GM21576 (cell line): ENCODE measurements at regions not wholly inside any gene's neighbourhood (a gene's known extent, or its start where the extent isn't known, plus 50 kb on each side); places are given as distances from the start of the nearest gene placed in this dataset.
"Not testable (repeated sequence)": the region's sequence is repeated elsewhere in the genome, so short reads cannot be mapped to it uniquely, and the experiment has no call there.

Experiments used
- ATAC-seq: cut with Tn5 transposase; IDR thresholded peaks from one replicate; pipeline ENCODE4 v1.9.1; 2021; ENCODE audit warnings: mild to moderate bottlenecking, moderate library complexity; ENCODE audit not compliant: unreplicated experiment

DNA sequence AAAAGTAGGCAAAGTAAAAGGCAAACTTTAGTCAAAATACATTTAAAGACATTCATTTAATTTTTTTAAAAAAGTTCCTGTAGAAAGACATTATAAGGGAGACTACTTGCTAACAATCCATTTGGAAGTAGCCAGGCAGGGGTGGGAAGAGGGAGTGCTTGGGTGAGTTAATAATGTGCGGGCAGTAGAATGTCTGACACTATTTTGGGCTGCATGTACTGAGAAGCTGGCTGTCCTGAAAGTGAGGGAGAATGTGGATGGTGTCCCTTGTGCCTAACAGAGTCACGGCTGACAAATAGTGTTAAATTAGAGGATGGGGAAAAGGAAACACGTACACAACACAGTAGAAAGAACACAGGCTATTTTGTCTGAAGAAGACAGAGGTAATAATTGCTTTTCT, 142.5 kb downstream of the LCA5 start:
- no peak for ATAC-seq

DNA sequence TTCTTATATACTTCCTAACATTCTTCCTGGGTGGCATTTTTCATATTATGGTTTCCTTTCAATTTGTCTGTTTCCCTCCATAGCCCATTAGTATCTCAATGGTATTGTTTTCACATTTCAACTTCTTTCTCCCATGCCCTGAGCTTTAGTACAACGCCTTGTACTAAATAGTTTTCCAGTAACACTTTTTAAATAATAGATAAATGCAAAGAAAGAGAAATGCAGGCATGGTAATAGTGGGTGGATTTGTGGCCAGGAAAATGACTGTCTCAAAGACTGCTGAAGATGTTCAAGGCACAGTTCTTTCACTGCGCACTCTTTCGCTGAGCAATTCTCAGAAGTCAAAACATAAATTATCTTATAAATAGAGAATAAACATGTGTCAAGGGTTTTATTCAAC, 145.1 kb downstream of the LCA5 start:
- no peak for ATAC-seq

DNA sequence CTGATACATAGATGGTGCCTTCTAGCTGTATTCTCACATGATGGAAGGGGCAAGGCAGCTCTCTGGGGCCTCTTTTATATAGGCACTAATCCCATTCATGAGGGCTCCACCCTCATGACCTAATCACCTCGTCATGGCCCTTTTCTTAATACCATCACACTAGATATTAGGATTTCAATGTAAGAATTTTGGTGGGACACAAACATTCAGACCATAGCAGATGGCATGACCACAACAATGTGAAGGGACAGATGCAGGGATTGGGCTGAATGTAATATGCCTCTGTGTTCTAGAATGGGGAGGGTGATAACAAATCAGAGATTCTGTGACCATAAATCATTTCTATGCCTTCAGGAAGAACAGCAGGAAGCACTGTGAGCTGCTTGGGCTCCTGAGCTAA, 145.8 kb downstream of the LCA5 start:
- no peak for ATAC-seq

DNA sequence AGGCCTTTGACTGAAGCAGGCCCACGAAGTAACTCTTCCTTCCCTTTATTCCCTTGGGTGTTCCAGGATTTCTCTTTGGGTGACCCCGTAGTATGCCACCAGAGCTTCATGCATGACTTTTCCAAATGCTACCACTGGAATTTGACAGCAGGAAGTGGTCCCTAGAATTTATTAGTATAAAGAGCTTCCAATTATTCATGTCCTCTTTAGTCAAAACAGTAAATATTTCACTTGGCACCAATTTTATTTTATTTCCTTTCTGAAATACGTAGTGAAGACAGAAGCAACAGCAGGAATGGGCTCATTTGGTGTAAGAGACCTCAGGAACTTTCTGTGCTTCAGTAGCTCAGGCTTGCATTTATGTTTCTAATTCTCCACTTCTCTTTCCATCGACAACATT, 151.3 kb downstream of the LCA5 start:
- ATAC-seq, result no peak

DNA sequence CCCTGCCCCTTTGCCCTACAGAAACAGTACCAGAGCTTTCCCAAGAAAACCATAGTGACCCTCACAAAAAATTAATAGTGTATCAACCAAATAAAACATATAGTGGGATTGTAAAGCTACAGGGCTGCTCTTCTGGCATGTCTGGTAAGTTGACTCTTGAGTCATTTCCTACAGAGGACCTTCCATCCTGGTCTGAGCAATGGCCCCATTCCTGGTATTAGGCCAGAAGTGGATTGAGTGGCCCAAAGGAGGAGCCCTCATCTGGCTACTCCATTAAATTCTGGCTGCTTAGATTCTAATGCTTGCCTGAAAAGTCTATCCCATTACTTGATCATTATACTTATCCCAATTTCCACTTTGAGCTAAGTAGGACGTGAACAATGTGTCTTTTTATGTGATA, 150.9 kb upstream of the HMGN3 start:
- no peak for ATAC-seq

DNA sequence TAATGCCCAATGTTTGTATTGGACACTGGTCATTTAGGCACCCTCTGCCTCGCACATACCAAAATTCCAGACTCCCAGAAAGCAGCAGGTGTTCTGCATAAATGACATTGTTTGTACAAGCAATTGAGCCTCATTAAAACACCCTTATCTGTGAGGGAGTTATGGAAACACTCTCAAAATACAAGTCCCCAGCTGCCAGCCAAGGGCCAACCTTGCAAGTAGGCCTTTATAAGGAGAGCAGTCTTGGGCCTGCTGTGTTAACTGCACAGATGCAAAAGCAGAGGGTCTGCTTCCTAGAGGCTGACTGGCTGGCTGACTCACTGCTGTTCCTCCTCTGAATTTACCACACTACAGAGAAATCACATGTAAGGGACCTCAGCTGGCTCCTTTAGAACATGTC, 150.4 kb upstream of the HMGN3 start:
- ATAC-seq, result no peak

DNA sequence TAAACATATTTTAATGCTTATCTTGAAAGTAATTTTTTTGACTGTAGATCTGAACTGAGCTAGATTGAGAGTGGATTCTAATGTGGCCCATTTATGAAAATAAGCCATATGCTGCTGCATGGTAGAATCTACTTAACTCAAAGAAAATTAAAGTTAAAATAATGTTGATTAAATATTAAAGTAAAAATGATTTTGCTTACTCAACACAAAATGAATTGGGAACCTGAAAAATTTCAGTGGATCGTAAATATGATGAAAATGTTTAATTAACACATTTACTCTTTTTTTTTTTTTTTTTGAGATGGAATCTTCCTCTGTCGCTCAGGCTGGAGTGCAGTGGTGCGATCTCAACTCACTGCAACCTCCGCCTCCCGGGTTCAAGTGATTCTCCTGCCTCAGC, 144.5 kb upstream of the HMGN3 start:
- no peak for ATAC-seq

DNA sequence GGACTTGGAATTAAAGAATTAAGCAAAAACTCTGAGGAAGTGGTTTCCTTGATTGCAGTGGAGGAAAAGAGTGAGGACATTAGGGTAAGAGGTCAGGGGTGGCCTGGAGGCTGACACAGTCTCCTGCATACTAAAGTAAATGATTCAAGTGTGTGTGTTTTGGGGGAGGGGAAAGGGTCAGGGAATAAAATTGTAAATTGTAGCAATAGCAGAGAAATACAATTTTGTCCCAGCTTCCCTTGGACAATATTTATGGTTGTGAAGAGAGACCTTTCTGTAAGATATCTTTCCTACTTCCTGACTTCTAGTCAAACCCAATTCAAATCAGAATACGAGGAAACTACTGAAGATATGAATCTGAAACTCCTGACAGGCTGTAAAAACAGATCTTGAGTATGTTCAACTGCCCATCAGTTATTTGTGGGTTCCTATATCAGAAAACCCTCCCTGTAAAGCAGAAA, 143.4 kb upstream of the HMGN3 start:
- ATAC-seq, result peak; percentile 67

DNA sequence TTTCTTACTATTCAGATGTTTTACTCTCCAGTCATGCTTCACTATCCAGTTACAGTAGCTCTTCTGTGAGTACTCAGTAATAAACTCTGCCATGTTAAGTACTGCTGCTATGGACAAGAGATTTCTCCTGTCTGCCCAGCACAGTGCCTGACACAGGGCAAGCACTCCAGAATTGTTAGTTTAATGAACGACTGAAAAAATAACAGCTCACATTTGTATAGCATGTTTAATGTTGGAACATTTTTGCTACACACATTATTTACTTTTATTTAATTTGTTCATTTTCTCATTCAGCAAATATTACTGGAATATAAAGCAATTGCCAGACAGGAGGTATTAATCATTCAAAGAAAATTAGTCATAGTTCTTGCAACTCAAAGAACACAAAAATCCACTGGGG, 142.6 kb upstream of the HMGN3 start:
- ATAC-seq, result no peak

DNA sequence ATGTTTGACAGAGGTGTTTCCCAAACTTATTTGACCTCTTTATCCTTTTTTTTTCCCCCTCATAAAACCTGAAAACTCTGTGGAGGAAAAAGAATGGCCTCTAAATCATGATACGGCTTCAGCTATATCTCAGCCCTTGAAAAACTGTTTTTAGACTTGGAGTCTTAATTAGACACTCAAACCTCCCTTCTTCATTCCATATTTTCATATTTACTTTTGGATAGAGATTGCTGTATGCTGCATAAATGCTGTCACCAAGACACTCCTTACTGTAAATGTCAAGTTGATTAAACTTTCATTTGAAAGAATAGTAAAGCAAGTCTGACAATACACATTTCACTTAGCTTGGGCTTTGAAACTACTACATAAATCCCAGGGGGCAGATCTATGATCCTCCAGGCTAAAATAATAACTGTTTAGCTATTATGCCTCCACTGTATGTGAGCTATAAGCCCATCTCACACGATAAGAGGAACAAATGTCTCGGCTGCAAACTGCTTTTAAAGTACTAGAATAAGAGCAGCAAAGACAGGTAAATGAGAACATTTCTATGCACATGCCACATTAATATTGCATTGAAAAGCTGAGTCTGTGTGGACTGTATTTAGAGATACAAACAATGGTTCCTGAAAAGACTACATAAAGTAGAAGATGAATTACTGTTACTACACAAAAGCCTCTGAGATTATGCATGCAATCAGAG, 141.3 kb upstream of the HMGN3 start:
- no peak for ATAC-seq

DNA sequence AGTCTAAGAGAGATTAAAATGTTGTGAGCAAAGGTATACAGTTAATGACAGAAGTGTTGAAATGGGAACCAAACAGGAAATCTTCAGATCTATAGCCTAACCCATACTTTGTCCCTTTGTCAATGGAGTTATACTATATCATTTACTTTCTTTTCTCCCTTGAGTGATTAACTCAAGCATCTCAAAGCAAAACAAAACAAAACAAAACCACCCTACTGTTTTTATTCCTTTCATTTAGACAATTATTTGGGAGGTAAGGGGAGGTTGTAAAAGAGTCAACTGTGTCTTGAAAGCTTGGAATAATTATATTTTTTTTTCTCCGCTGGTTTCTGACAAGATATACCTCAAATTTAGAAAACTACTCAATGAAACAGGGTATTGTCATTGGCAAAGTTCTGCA, 139.8 kb upstream of the HMGN3 start:
- ATAC-seq, result no peak

DNA sequence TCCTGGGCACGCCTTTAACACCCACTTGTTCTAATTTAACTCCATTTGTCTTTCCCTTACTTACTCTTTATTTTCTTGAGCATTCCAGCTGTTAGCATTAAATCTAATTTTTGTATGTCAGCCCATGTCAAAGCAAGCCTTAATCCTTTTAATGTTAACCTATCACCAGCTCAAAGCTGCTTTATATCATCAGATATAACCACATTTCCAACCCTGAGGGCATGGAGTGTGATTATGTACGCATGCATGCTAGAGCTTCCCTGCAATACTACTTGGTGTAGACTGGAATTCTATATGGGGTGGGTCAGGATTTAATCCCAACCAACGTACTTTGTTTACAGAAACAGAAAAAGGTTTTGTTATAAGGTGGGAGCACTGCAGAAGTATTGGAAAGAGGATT, 139.4 kb upstream of the HMGN3 start:
- no peak for ATAC-seq

DNA sequence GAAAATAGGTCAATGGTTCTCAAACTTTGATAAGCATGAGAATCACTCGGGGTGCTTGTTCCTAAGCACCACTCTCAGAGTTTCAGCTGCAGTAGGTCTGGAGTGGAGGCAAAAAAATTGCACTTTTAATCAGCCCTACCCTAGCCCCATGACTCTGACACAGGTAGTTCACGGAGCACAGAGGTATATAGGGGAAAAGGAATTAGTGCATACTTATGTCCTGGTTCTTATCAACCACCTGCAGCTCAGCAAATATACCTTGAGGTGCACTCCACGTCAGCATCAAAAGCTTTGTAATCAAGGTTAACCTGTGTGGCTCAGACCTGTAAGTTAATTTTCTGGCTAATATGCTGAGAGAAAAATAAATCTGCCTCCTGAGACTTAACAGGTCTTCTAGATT, 138.8 kb upstream of the HMGN3 start:
- no peak for ATAC-seq

DNA sequence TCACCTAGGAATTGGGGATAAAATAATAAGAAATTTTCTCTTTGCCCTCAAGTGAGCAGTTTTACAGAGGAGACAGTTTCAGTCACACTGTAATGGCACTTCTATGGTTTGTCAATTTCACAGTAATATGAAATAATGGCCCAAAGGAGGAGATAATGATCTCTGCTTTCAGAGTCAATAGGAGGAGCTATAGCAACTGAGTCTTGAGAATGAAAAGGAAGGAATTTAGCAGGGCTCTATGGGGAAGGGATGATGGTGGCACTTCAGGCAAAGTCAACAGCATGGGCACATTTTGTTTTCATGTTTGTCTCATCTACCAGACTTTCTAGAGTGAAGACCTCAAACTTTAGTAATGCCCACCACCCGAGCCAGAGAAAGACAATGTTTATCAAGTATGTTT, 138.3 kb upstream of the HMGN3 start:
- ATAC-seq, result no peak

DNA sequence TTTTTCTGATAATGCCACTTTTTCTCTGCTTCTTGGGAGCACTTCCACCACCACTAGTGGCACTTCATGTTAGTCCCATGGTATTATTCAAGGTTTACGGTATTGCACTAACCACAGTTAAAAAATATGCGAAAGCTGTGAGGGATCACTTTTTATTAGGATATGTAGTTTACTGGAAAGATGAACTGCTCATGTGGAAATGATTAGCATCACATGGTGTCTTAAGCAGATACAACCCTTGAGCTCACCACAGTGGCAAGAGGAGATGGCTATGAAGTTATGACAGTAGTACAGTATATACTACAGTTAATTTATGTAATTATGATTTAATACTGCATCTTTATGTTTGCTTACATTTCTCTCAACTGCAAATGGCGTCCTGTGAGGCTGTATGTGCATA, 134.5 kb upstream of the HMGN3 start:
- no peak for ATAC-seq

DNA sequence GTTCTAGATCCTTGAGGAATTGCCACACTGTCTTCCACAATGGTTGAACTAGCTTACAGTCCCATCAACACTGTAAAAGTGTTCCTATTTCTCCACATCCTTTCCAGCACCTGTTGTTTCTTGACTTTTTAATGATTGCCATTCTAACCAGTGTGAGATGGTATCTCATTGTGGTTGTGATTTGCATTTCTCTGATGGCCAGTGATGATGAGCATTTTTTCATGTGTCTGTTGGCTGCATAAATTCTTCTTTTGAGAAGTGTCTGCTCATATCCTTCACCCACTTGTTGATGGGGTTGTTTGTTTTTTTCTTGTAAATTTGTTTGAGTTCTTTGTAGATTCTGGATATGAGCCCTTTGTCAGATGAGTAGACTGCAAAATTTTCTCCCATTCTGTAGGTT, 129.0 kb upstream of the HMGN3 start:
- ATAC-seq, result not testable (repeated sequence)

DNA sequence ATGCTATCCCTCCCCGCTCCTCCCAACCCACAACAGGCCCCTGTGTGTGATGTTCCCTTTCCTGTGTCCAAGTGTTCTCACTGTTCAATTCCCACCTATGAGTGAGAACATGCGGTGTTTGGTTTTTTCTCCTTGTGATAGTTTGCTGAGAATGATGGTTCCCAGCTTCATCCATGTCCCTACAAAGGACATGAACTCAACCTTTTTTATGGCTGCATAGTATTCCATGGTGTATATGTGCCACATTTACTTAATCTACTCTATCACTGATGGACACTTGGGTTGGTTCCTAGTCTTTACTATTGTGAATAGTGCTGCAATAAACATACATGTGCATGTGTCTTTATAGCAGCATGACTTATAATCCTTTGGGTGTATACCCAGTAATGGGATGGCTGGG, 126.6 kb upstream of the HMGN3 start:
- ATAC-seq, result not testable (repeated sequence)

DNA sequence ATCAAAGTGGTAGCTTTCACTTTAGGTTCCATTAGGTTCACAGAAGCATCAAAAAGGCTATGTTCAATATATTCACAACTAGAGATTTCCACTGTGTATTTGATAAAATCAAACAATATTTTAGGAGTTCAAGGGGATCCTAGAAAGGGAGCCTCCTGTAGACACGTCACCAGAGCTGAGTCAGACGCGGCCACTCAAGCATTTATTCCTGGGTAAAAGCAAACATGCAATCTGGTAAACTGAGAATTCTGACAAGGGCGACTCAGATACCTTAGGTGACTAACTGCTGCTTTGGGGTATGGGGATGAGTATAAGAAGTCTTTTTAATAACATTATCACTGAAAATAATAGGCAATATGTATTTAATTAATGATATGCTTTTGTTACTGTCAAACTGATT, 118.7 kb upstream of the HMGN3 start:
- ATAC-seq, result no peak

DNA sequence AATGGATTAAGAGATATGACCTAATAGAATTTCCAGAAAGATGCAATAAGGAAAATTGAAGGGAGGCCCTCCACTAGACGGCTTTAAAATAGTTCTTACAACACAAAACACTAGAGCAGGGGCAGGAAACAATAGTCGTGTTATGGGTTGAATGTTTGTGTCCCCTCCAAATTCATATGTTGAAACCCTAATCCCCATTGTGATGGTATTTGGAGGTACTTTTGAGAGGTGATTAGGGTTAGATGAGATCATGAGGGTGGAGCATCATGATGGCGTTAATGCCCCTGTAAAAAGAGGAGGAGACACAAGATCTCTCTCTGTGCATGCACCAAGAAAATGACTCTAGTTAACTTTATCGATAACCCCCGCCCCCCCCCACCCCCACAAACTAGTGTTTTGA, 104.0 kb upstream of the HMGN3 start:
- no peak for ATAC-seq

DNA sequence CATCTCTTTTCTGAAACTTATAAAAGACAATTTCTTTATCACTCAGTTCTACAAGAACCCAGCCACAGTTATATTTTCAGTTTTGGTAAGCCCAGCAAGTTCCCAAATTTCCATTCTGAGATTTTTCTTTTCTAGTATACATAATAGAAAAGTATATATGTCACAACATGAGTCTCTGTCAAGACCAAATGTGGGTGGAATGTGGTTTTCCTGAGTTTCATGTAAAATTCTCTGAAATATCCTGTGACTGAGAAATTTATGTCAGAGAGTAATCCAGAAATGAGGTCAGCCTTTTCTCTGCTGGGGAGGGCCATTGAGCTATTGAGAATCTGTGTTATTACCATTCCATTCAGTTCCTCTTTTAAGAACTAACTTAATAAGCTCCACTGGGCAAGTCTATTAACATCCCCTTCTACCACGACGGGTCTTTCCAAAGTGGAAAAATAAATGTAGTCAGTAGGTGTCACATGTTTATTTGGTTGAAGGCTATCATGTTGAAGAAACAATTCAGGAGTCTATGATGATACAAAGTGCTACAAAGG, 100.7 kb upstream of the HMGN3 start:
- ATAC-seq, result peak; percentile 96

DNA sequence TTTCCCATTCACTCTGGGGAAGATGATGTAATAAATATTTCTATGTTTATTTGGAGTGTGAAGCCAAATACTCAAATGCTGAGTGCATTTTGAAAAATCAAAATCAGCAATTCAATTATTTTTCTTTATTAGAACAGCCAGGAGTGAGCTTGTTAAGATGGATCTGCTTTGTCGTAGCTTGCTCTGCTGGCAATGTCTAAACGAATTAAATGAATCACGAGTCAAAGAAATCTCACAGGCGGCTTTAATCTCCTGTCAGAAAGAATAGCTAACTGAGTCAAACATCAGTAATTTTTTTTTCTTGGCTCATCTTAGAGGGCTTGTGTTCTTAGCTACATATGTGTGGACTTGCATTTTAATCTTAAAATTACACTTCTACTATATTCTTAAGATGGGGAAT, 100.2 kb upstream of the HMGN3 start:
- ATAC-seq, result no peak

DNA sequence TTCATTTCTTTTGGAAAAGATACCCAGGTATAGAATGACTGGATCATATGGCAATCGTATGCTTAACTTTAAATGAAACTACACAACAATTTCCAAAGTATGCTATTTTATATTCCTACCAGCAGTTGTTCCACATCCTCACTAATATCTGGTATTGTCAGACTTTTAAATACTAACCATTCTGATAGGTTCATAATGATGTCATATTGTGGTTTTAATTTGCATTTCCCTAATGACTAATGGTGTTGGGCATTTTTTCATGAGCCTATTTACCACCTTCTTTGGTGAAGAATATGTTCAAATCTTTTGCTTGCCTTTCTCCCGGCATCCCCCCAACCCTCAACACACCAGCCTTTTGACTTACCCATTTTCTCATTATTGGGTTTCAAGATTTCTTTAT, 96.2 kb upstream of the HMGN3 start:
- no peak for ATAC-seq

DNA sequence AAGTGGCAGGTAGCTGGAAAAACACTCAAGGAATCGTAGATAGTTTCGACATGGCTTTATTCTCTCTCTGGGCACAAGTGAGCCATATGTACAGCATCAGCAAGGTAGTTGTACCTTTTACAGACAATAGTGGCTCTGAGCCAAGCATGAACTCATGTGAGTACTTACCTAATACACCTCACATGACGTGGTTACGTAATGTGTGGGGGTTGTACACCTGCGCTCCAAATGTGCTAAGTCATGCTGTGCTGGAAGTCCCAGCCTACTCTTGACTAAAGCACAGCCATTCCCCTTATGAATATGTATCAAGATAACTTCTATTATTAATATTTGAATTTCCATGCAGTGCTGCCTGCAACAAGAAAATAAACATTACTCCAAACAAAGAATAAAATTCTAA, 78.8 kb upstream of the HMGN3 start:
- ATAC-seq, result no peak
